ENCODE measurements at regions not wholly inside any gene's neighbourhood (a gene's known extent, or its start where the extent isn't known, plus 50 kb on each side); places are given as distances from the start of the nearest gene placed in this dataset.

GRCh38 chr5:18238321-18238720 lies 604.1 kb downstream of the TAF11L14 start:
- DNase-seq: no peak
- Histone ChIP-seq H3K4me1 (no peaks in the 10 kb centered on the region), H3K9me3 (replicated peaks) (peaks cover 13% of the 10 kb centered on the region), H3K27ac (replicated peaks) (no peak overlapping the region), H3K4me3 (no peak overlapping the region), H3K27me3 (ENCODE audit: low read depth) (no peaks in the 10 kb centered on the region), H3K36me3 (no peaks in the 10 kb centered on the region)
- intact Hi-C loops (cut with micrococcal nuclease): no loop called here
- no peak for TF ChIP-seq CTCF (IDR thresholded peaks at IDR 0.05; ENCODE audit: borderline replicate concordance)

- no peak for DNase-seq
- no peak for TF ChIP-seq CTCF (IDR thresholded peaks at IDR 0.05; ENCODE audit: borderline replicate concordance)
- H3K4me1 ChIP-seq: no peaks in the 10 kb centered on the region
- intact Hi-C loops (cut with micrococcal nuclease): no loop called here
- peaks cover 22% of the 10 kb centered on the region for H3K9me3 ChIP-seq (replicated peaks)
- H3K36me3 ChIP-seq: no peaks in the 10 kb centered on the region
- H3K27me3 ChIP-seq (ENCODE audit: low read depth): no peaks in the 10 kb centered on the region
- no peak overlapping the region for H3K4me3 ChIP-seq
- H3K27ac ChIP-seq (replicated peaks): no peak overlapping the region
These were observed 606.7 kb downstream of the TAF11L14 start for GRCh38 chr5:18240971-18241370.

- H3K27me3 ChIP-seq (ENCODE audit: low read depth): no peaks in the 10 kb centered on the region
- no peak for TF ChIP-seq CTCF (IDR thresholded peaks at IDR 0.05; ENCODE audit: borderline replicate concordance)
- H3K9me3 ChIP-seq (replicated peaks): peaks cover 41% of the 10 kb centered on the region
- intact Hi-C loops (cut with micrococcal nuclease): no loop called here
- no peaks in the 10 kb centered on the region for H3K4me1 ChIP-seq
- no peak overlapping the region for H3K4me3 ChIP-seq
- no peaks in the 10 kb centered on the region for H3K36me3 ChIP-seq
- no peak for DNase-seq
- H3K27ac ChIP-seq (replicated peaks): no peak overlapping the region
These were observed 609.6 kb downstream of the TAF11L14 start for GRCh38 chr5:18243846-18244245.

GRCh38 chr5:18244309-18244708 lies 610.0 kb downstream of the TAF11L14 start:
- H3K27me3 ChIP-seq (ENCODE audit: low read depth): no peaks in the 10 kb centered on the region
- no peaks in the 10 kb centered on the region for H3K36me3 ChIP-seq
- intact Hi-C loops (cut with micrococcal nuclease): no loop called here
- no peak for DNase-seq
- no peak for TF ChIP-seq CTCF (IDR thresholded peaks at IDR 0.05; ENCODE audit: borderline replicate concordance)
- H3K9me3 ChIP-seq (replicated peaks): peaks cover 45% of the 10 kb centered on the region
- no peak overlapping the region for H3K4me3 ChIP-seq
- no peaks in the 10 kb centered on the region for H3K4me1 ChIP-seq
- H3K27ac ChIP-seq (replicated peaks): no peak overlapping the region

DNA sequence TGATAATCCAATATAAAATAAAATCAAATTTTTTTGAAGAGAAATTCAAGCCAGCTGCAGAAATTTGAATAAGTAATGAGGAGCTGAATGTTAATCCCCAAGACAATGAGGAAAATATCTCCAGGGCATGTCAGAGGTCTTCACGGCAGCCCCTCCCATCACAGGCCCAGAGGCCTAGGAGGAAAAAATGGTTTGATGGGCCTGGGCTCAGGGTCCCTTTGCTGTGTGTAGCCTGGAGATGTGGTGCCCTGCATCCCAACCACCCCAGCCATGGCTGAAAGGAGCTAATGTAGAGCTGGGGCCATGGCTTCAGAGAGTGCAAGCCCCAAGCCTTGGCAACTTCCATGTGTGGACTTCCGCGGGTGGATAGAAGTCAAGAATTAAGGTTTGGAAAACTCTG lies 618.3 kb downstream of the TAF11L14 start:
- H3K9me3 ChIP-seq (replicated peaks): peaks cover 31% of the 10 kb centered on the region
- no peaks in the 10 kb centered on the region for H3K4me1 ChIP-seq
- TF ChIP-seq CTCF (IDR thresholded peaks at IDR 0.05; ENCODE audit: borderline replicate concordance): no peak
- intact Hi-C loops (cut with micrococcal nuclease): no loop called here
- no peak overlapping the region for H3K4me3 ChIP-seq
- DNase-seq: no peak
- H3K27me3 ChIP-seq (ENCODE audit: low read depth): no peaks in the 10 kb centered on the region
- no peak overlapping the region for H3K27ac ChIP-seq (replicated peaks)
- H3K36me3 ChIP-seq: no peaks in the 10 kb centered on the region

Data from left ventricle myocardium inferior (tissue), 1 donor.